PC-3 (cell line): ENCODE measurements at regions not wholly inside any gene's neighbourhood (a gene's known extent, or its start where the extent isn't known, plus 50 kb on each side); places are given as distances from the start of the nearest gene placed in this dataset.

ENCODE experiments used
- ATAC-seq: fragments of 200-7000 bp; cut with Tn5 transposase; 2 replicates; pipeline ENCODE4 v1.9.1; 2020; ENCODE audit warnings: mild to moderate bottlenecking, moderate library complexity
- BruUV-seq: library from RNA; stranded (reverse); fragments of 400-500 nt; replicated peaks from 2 replicates; lab custom pipeline; 2021; lab: Mats Ljungman, UMichigan
- CTCF ChIA-PET: fragments of 300-600 bp; sonication (Branson Sonifier 250); formaldehyde crosslinking; loops from one replicate; lab custom pipeline; 2022; ENCODE audit warnings: antibody characterized with exemption; lab: Charles Lee
- POLR2A ChIA-PET: fragments of 300-600 bp; sonication (Branson Sonifier 250); formaldehyde crosslinking; loops from one replicate; lab custom pipeline; 2022; ENCODE audit warnings: antibody characterized with exemption; ENCODE audit not compliant: unreplicated experiment; lab: Charles Lee
- DNase-seq: peaks from one replicate; pipeline ENCODE4 v3.0.0-alpha.2; 2015
- H2AFZ ChIP-seq: fragments of 300-600 bp; sonication (generic); 2 replicates; pipeline ENCODE4 v1.6.0; 2016; ENCODE audit warnings: antibody characterized with exemption, low read length
- H3F3A ChIP-seq: fragments of 300-600 bp; sonication (generic); one replicate; pipeline ENCODE4 v1.6.0; 2017; ENCODE audit warnings: antibody characterized with exemption, low read length, control low read depth, mild to moderate bottlenecking; ENCODE audit not compliant: unreplicated experiment
- H3K27ac ChIP-seq: fragments of 300-600 bp; sonication (generic); 2 replicates; pipeline ENCODE4 v1.5.1; 2016; ENCODE audit warnings: mild to moderate bottlenecking, low read length
- H3K27me3 ChIP-seq: fragments of 300-600 bp; sonication (generic); 2 replicates; pipeline ENCODE4 v1.6.1; 2016; ENCODE audit warnings: low read length, mixed read lengths
- H3K36me3 ChIP-seq: fragments of 300-600 bp; sonication (generic); 2 replicates; pipeline ENCODE4 v1.6.1; 2016; ENCODE audit warnings: low read depth, mixed run types, low read length, mixed read lengths
- H3K4me1 ChIP-seq: fragments of 300-600 bp; sonication (generic); 2 replicates; pipeline ENCODE4 v1.5.1; 2016; ENCODE audit warnings: low read length; ENCODE audit not compliant: insufficient read depth
- H3K4me2 ChIP-seq: fragments of 300-600 bp; sonication (generic); 2 replicates; pipeline ENCODE4 v1.6.0; 2016; ENCODE audit warnings: low read length
- H3K4me3 ChIP-seq: fragments of 300-600 bp; sonication (generic); 2 replicates; pipeline ENCODE4 v1.5.1; 2016; ENCODE audit warnings: mild to moderate bottlenecking, low read length, mixed read lengths
- H3K79me2 ChIP-seq: fragments of 300-600 bp; sonication (generic); 2 replicates; pipeline ENCODE4 v1.6.1; 2017; ENCODE audit warnings: low read length, mixed read lengths
- H3K9ac ChIP-seq: fragments of 300-600 bp; sonication (generic); 2 replicates; pipeline ENCODE4 v1.6.0; 2016; ENCODE audit warnings: mild to moderate bottlenecking, low read length
- H3K9me2 ChIP-seq: fragments of 300-600 bp; sonication (generic); replicated peaks from 2 replicates; pipeline ENCODE4 v1.6.1; 2016; ENCODE audit warnings: mixed run types, low read length, mixed read lengths
- H3K9me3 ChIP-seq: fragments of 300-600 bp; sonication (generic); 2 replicates; pipeline ENCODE4 v1.6.1; 2016; ENCODE audit warnings: low read length, mixed read lengths
- H4K20me1 ChIP-seq: fragments of 300-600 bp; sonication (generic); 2 replicates; pipeline ENCODE4 v1.6.1; 2016; ENCODE audit warnings: low read length, mixed read lengths
- CTCF ChIP-seq: fragments of 300-600 bp; sonication (generic); conservative IDR thresholded peaks from 2 replicates; pipeline ENCODE4 v1.5.1; 2017; ENCODE audit warnings: antibody characterized with exemption, low read depth, mild to moderate bottlenecking, low read length
- EZH2 ChIP-seq: fragments of 300-600 bp; sonication (generic); IDR thresholded peaks from one replicate; pipeline ENCODE4 v1.6.1; 2017; ENCODE audit warnings: antibody characterized with exemption, mild to moderate bottlenecking, low read length; ENCODE audit not compliant: unreplicated experiment
- EZH2phosphoT487 ChIP-seq: fragments of 300-600 bp; sonication (generic); IDR thresholded peaks from 2 replicates; pipeline ENCODE4 v1.6.1; 2018; ENCODE audit warnings: mild to moderate bottlenecking, antibody characterized with exemption, low read length, borderline replicate concordance
- intact Hi-C: fragments of 100-400 bp; cut with micrococcal nuclease; formaldehyde crosslinking; loops from 2 replicates; pipeline ENCODE4 v1.9.0; 2023

- no peak for DNase-seq
- CTCF ChIA-PET: no interaction called here
- H3K27ac ChIP-seq: no peak overlapping the region
Observed at GRCh38 chr16:47779201-47780016, 318.3 kb downstream of the PHKB start.

GRCh38 chr16:47778106-47778801 is 317.1 kb downstream of the PHKB start:
- H3F3A ChIP-seq: no peaks in the 10 kb centered on the region
- intact Hi-C loops: no loop called here
- BruUV-seq: no TSS peak
- ChIA-PET POLR2A (no interaction called here), CTCF (no interaction called here)
- DNase-seq (no peak), ATAC-seq (no peak)
- no peaks in the 10 kb centered on the region for H4K20me1 ChIP-seq
- H3K4me1 ChIP-seq: peaks cover 42% of the 10 kb centered on the region
- no peak overlapping the region for H3K27ac ChIP-seq
- no peak overlapping the region for H2AFZ ChIP-seq
- no peaks in the 10 kb centered on the region for H3K36me3 ChIP-seq
- H3K79me2 ChIP-seq: no peaks in the 10 kb centered on the region
- H3K9ac ChIP-seq: no peak overlapping the region
- H3K4me3 ChIP-seq: no peak overlapping the region
- H3K9me3 ChIP-seq: no peaks in the 10 kb centered on the region
- no peaks in the 10 kb centered on the region for H3K9me2 ChIP-seq
- no peak overlapping the region for H3K4me2 ChIP-seq
- TF ChIP-seq EZH2 (no peak), CTCF (no peak), EZH2phosphoT487 (no peak)
- no peaks in the 10 kb centered on the region for H3K27me3 ChIP-seq

More at GRCh38 chr16:47779201-47780016, 318.3 kb downstream of the PHKB start:
- Histone ChIP-seq H3K9me2 (no peaks in the 10 kb centered on the region), H3K4me1 (peaks cover 38% of the 10 kb centered on the region), H3K36me3 (no peaks in the 10 kb centered on the region), H3F3A (no peaks in the 10 kb centered on the region), H3K79me2 (no peaks in the 10 kb centered on the region), H2AFZ (peak overlapping the region; percentile 59), H3K9me3 (no peaks in the 10 kb centered on the region), H4K20me1 (no peaks in the 10 kb centered on the region), H3K4me2 (peak overlapping the region; percentile 73), H3K27me3 (no peaks in the 10 kb centered on the region), H3K9ac (no peak overlapping the region), H3K4me3 (peak overlapping the region; percentile 55)
- no TSS peak for BruUV-seq
- POLR2A ChIA-PET: no interaction called here
- no peak for TF ChIP-seq EZH2phosphoT487
- TF ChIP-seq CTCF: no peak
- TF ChIP-seq EZH2: no peak
- no peak for ATAC-seq
- intact Hi-C loops: no loop called here

- intact Hi-C loops: no loop called here
- no peaks in the 10 kb centered on the region for H3K36me3 ChIP-seq
- no TSS peak for BruUV-seq
- no peaks in the 10 kb centered on the region for H3K9me2 ChIP-seq
- no peak overlapping the region for H2AFZ ChIP-seq
- H3K4me3 ChIP-seq: no peak overlapping the region
- H4K20me1 ChIP-seq: no peaks in the 10 kb centered on the region
- H3K4me1 ChIP-seq: peaks cover 42% of the 10 kb centered on the region
- ATAC-seq (peak; percentile 42; the same call in 1 of the 2 replicates), DNase-seq (peak; percentile 79)
- H3K27me3 ChIP-seq: no peaks in the 10 kb centered on the region
- H3K27ac ChIP-seq: peak overlapping the region; percentile 72
- no peak for TF ChIP-seq CTCF
- no peak for TF ChIP-seq EZH2phosphoT487
- no peak for TF ChIP-seq EZH2
- ChIA-PET CTCF (no interaction called here), POLR2A (no interaction called here)
- 0 out of 2 replicates have a peak overlapping the region, but pooled peaks have one; percentile 13 for H3K4me2 ChIP-seq
- H3K9me3 ChIP-seq: no peaks in the 10 kb centered on the region
- H3F3A ChIP-seq: no peaks in the 10 kb centered on the region
- H3K79me2 ChIP-seq: no peaks in the 10 kb centered on the region
- no peak overlapping the region for H3K9ac ChIP-seq
Observed at GRCh38 chr16:47777220-47777619, 316.1 kb downstream of the PHKB start.
